ENCODE measurements at regions not wholly inside any gene's neighbourhood (a gene's known extent, or its start where the extent isn't known, plus 50 kb on each side); places are given as distances from the start of the nearest gene placed in this dataset.

GRCh38 chr3:22319446-22319845, 568.4 kb upstream of the ZNF385D start:
- no peak overlapping the region for H2BK120ac ChIP-seq (ENCODE audit: low read depth, low read length, poor library complexity, severe bottlenecking)
- H3K27me3 ChIP-seq (ENCODE audit: insufficient read depth, low read length): no peaks in the 10 kb centered on the region
- H4K8ac ChIP-seq (replicated peaks; ENCODE audit: insufficient read length, low read depth, low read length): no peak overlapping the region
- H4K20me1 ChIP-seq (ENCODE audit: control insufficient read depth, insufficient read depth, insufficient read length): no peaks in the 10 kb centered on the region
- H3K9me3 Mint-ChIP-seq: no peaks in the 10 kb centered on the region
- H2BK12ac ChIP-seq (ENCODE audit: insufficient read length, low read depth, low read length): no peak overlapping the region
- no peak overlapping the region for H3T11ph ChIP-seq (ENCODE audit: low read length)
- H3K9me3 ChIP-seq (ENCODE audit: control insufficient read depth, low read depth, low read length): no peaks in the 10 kb centered on the region
- H3K4me3 Mint-ChIP-seq: no peak overlapping the region
- H3K4me2 ChIP-seq (ENCODE audit: insufficient read depth, insufficient read length, low read length): no peak overlapping the region
- no peak overlapping the region for H2AFZ ChIP-seq (ENCODE audit: low read length)
- H3K27ac ChIP-seq (ENCODE audit: insufficient read length, low read depth, low read length): no peak overlapping the region
- no peak overlapping the region for H3K56ac ChIP-seq (ENCODE audit: insufficient read length, low read depth, low read length)
- H3K9ac ChIP-seq (ENCODE audit: extremely low read depth, insufficient read length, low read length): no peak overlapping the region
- no peak overlapping the region for H4K91ac ChIP-seq (ENCODE audit: insufficient read length, low read depth, low read length)
- peaks cover 9 to 11% of the 10 kb centered on the region in 2 experiments for H3K4me1 Mint-ChIP-seq
- no peaks in the 10 kb centered on the region for H3K4me1 ChIP-seq (ENCODE audit: insufficient read depth, low read length)
- no peaks in the 10 kb centered on the region for H3K36me3 Mint-ChIP-seq (ENCODE audit: insufficient read depth in 1 of 3, low read depth in 3 of 3)
- no peak for TF ChIP-seq CTCF (conservative IDR thresholded peaks at IDR 0.05)
- no CpG with 5 or more reads among the region's 1 CpG for WGBS (ENCODE audit: extremely low coverage, insufficient read length, low lambda C conversion rate)
- H2BK15ac ChIP-seq (ENCODE audit: low read depth, low read length): no peak overlapping the region
- DNase-seq: no peak
- no peaks in the 10 kb centered on the region for H3K27me3 Mint-ChIP-seq (ENCODE audit: low read depth)
- no peak overlapping the region for H4K5ac ChIP-seq (ENCODE audit: insufficient read length, low read depth, low read length)
- H3K79me1 ChIP-seq (ENCODE audit: insufficient read depth, low read depth, low read length, poor library complexity, severe bottlenecking): no peaks in the 10 kb centered on the region
- H2BK20ac ChIP-seq (ENCODE audit: low read depth, low read length, poor library complexity, severe bottlenecking): no peak overlapping the region
- no peaks in the 10 kb centered on the region for H3K79me2 ChIP-seq (ENCODE audit: insufficient read depth, low read length)
- H3K27ac Mint-ChIP-seq: no peak overlapping the region
- no peak overlapping the region for H3K18ac ChIP-seq (ENCODE audit: insufficient read length, low read depth, low read length)
- no peak overlapping the region for H3K23ac ChIP-seq (ENCODE audit: insufficient read length, low read depth, low read length)
- H2AK5ac ChIP-seq (ENCODE audit: insufficient read length, low read length): no peak overlapping the region
- H3K4ac ChIP-seq (ENCODE audit: low read depth, low read length): no peak overlapping the region
- H3K23me2 ChIP-seq (ENCODE audit: insufficient read length, low read depth, low read length, poor library complexity, severe bottlenecking): no peaks in the 10 kb centered on the region
- H2BK5ac ChIP-seq (ENCODE audit: insufficient read length, low read length): no peak overlapping the region
- no peak overlapping the region for H3K14ac ChIP-seq (ENCODE audit: insufficient read depth, low read length)
